HG03342 (cell line): ENCODE measurements at regions not wholly inside any gene's neighbourhood (a gene's known extent, or its start where the extent isn't known, plus 50 kb on each side); places are given as distances from the start of the nearest gene placed in this dataset.

Experiments used
- ATAC-seq: cut with Tn5 transposase; IDR thresholded peaks from one replicate; pipeline ENCODE4 v1.9.1; 2021; ENCODE audit warnings: mild to moderate bottlenecking, moderate library complexity; ENCODE audit not compliant: unreplicated experiment

DNA sequence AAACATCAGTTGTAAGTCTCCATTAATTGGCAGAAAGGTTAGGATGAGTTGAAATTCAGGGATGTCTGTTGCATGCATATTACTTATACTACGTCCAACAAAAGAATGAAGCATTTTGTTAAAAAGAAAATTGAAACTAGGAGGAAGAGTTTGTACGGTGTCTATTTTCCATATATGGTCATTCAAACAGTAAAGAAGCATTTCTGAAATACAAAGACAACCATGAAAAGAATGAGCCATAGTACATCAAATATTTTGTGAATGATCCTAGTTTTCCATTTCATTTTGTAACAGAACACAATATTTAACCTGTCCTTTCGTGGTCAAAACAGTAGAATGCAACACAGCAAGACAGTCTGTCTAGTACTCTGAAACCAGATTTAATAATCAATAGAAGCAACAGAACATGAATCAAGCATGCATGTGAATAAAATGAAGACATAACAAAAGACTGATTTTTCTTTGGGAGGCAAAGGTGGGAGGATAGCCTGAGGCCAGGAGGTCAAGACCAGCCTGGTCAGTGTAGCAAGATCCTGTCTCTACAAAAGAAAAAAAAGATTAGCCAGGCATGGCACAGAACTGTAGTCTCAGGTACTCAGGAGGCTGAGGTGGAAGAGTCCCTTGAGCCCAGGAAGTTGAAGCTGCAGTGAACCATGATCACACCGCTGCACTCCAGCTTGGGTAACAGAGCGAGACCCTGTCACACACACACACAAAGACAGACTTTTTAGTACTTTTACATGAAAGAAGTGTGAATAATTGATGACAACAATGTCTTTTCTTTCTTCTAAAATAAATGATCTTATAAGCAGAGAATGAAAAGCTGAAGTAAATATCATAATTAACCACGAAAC is 156.0 kb downstream of the LRIG3 start:
- ATAC-seq: no peak

DNA sequence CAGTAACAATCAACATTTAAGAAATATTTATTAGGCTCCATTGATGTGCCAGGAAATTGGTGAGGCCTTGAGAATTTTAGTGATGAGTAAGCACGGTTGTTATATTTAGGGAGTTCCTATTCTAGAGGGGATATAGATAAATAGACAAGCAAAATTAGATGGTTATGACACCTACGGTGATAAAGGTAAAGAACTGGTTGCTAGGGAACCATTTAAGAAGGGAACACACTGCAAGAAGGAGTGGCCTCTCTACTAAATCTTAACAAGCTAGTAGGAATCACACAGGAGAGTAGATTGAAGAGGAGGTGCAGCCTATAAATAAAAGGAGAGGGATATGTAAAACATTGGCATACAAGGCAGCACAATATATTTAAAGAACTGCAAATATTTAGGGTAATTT is 155.2 kb downstream of the LRIG3 start:
- no peak for ATAC-seq

DNA sequence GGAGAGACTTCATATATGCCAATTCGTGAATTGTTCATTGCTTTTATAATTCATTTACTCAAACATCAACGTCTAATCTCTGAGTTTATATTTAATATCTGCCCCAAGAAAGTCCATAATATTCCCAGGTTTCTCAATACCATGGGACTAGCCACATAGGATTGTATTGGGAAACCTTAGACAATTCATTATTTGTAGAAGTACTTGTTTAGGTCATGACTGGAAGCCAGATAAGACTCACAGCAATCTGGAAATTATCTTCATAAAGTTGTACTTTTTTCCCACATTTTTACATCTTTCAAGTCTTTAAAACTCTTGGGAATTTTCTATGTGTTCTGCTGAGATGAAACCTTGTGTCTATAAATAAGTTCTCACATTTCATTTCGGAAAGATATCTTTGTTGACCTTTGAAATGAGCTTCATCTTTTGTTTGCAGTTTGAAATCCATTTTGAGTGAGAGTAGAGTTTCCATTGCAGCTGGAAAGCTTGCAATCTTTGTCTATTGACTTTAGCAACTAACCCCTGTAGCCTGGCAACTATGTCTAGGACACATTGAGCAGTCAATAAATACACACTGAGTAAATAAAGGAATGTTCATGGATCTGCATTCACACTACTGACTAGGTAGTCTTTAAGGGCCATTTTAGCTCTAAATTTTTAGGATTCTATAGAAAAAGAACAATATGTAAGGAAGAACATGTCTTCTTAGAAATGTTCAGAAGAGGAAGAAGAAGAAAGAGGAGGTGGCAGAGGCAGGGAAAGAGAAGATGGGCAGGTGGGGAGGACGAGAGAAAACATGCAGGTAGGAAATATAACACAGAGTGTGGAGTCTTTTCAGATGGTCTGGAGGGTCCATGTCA is 154.4 kb downstream of the LRIG3 start:
- no peak for ATAC-seq

DNA sequence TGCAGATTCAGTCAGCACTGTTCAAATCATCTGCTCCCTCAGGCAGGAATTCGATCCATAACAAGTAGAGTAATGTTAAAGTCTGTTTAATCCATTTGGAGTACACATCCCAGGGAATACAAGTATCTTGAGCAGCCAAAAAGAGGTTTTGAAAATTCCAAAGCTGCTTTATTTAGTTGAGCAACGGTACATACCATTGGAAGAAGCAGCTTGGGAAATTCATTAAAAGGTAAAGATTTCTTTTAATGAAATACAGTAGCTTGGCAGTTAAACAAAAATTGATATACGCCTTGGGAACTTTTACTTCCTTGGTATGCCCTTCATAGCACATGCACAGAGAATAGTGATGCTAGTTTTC is 153.8 kb downstream of the LRIG3 start:
- no peak for ATAC-seq

DNA sequence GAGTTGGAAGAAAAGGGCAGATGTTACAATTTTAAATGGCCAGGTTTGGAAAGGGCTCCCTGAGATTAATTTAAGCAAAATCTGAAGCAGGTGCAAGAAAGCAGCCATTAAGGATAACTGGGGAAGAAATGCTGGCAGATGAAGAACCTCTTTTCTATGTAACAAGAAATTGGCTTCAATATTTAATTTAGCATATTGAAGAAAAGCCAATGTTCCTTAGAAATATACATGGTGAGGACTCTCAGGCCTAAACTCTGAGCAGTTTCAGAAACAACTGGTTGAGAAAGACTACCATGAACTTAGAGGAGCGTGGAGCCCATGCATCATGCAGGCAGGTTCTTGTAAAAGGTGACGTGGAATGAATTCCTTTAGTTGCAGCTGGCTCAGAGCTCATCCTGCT is 152.8 kb downstream of the LRIG3 start:
- ATAC-seq: no peak

DNA sequence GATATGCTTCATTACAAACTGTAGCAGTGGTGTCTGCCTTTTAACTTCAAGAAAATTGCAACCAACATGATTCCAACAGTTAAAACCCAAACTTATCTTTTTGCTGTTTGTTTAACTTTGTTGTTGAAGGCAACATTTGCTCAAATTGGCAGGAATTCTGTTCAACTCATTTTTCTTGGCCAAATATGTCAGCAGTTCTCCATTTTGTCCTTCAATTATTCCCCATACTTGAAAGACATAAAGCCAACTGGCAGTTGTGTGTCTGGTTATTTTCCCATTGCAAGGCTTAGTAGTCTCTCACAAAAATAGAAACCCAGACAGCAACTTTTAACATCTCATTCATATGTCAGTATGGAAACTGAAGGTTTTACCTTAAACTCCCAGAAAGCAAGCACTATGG is 146.3 kb downstream of the LRIG3 start:
- no peak for ATAC-seq

DNA sequence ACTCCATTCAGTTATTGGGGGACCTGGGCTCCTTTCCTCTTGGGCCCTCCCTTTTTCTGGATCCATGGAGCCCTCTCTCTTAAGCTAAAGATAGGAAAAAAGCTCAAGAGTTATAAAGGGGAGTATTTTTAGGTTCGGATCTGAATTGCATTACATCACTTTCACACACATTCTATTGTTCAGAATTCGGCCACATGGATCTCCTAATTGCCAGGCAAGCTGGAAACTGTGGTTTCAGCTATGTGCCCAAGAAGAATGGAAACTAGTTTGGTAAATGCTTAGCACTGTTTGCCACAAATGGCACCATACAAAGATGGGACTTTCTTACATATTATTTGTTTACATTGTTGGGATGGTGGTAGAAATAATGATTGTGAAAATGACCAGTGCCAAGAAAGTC is 145.6 kb downstream of the LRIG3 start:
- no peak for ATAC-seq

DNA sequence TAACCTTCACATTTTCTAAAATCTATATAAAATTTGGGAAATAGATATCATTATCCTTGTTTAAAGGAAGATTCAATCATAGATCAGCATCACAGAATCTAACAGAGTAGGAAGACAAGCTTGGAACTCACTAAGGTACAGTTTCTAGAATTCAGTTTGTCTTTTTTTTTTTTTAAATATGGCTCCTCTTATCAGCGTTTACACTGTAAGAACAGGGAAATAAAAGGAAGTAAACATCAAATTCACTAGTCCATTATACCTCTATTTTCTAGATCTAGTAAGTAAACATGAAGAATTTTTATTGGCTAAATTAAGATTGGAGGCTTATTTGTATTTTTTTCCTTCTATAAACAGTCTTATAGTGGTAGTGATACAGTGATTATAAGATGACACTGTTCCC is 144.9 kb downstream of the LRIG3 start:
- no peak for ATAC-seq

DNA sequence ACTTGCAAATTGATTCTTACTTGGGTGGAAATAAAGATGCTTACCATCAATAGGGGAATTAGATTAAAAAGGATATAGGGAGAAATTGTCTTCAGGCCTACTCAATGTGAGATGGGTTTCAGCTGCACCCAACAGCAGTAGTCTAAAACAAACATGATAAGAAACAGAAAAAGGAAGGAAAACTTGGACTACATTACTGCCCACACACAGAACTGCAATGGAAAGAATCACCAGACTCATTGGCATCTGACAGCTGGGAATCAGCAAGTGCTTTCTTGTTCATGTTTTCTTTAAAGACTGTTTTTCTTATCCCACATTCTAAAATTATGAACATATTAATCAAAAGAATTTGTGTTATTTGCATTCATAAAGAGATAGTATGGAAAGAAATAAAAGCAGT is 144.2 kb downstream of the LRIG3 start:
- ATAC-seq: no peak

DNA sequence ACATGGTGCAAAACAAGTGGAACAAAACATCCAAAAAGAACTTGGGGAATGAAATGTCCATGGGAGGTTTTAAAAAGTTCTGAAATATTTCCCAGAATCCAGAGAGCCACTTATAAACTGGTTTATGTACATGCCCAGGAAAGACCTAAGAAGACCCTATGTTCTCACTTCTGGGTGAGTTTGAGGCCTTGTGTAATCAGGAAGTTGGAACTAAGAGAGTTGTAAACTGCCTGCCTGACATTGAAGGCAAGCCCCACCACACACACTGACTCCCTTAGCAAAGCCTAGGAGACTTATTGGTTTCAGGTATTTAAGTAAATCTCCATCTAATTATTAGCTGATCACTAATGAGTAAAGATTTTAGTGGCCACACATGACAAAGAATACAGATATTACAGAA is 142.5 kb downstream of the LRIG3 start:
- ATAC-seq: no peak

DNA sequence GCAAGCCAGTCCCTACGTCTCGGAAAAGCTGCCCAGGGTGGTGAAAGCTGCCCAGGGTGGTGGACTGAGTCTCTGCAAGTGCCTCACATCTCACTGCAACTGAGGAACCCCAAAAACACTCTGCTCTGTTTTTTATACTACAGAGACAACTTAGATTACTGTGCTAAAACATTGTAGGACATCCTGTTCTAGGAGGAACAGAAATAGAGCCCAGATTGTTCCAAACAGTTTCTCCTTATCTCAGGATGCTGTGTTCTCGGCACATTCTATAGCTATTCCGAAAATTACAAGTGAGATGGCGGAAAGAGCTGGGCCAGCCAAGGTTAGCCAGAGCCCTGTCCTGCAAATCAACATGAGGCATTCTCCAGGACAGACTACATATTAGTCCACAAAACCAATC is 138.7 kb downstream of the LRIG3 start:
- no peak for ATAC-seq

DNA sequence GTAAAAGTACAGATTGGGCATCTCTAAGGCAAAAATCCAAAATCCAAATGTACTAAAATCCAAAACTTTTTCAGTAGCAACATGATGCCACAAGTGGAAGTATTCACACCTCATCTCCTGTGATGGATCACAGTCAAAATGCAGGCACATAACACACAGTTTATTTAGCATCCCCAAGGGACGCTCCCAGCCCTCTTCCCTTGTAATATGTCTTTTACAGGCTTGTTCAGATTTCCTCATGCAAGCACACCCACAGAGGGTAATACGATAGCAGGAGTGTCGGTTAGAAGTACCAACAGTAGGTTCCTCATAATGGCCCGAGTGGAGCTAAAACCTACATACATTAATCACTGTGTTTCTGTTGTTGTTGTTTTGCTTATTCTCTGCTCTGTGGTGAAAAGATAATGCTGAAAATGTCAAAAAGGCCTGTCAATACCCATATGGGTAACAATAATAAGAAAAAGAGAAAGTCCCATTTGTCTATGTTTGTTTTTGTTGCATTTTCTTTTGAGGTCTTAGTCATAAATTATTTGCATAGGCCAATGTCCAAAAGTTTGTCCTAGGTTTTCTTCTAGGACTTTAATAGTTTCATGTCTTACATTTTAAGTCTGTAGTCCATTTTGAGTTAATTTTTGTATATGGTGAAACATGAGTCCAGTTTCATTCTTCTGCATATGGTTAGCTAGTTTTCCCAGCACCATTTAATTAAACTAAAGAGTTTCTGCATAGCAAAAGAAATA is 133.1 kb downstream of the LRIG3 start:
- ATAC-seq: no peak

DNA sequence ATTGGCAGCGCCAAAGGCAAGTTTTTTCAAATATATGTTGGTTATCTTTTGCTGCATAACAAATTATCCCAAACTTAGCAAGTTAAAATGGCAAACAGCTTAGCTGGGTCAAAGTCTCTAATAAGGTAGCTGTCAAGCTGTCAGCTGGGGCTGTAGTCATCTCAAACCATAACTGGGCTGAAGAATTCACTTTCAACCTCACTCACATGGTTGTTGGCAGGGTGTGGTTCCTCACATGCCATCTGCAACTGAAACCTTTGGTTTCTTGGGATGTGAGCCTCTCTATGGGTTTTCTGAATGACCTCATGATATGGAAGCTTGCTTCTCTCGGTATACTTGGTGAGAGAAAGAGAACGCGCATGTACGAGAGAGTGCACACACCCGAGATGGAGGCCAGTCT is 125.4 kb downstream of the LRIG3 start:
- no peak for ATAC-seq

DNA sequence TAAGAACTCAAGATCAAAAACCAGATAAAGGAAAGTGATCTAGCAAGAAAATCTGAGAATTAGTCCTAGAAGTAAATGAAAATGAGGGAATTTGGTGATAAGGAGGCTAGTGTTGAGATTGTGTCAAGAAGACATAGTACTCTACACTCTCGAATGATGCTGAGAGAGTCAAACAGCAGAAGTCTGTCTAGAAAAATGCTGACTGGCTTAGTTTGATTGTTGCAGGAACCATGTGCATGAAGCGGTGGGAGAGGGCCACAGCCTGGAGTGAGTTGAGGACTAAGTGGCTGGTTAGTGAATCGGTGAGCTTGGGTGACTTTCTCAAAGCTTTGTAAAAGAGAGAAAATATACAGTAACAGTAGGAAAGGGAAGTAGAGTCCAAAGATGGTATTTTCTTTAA is 124.5 kb downstream of the LRIG3 start:
- no peak for ATAC-seq

DNA sequence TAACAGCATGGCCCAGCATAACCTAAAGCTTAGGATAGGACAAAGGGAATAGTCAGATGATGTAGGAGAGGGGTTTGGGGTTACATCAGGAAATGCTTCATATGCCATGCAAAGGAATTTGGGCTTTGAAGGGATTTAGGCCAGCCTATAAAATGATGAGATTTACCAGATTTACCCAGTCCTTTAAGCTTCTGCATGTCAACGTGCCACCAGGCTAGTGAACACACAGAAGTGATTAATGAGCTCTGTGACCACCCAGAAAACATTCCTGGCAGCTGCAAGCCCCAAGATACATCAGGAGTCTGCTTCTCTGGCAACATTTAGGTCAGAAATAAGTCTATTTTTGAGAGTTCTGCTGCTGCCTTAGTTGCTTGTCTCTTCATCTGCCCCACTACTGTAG is 118.3 kb downstream of the LRIG3 start:
- ATAC-seq: no peak

DNA sequence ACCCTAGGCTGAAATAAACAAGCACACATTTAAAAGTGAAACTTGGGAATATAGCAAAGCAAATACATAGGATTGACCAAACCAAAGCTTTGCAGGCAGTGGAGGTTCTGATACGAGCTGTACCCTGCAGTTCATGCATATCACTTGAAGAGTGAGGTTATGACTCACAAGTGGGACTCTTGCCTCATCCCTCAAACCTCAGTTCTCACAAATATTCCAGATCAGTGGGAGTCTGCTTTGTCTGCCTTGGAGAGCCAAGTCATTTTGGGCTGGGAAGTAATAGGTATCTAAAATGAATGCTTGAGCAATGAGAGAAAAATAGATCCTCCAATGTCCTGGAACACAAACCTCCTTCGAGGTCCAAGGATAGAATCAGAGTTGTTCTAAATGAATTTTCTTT is 116.4 kb downstream of the LRIG3 start:
- no peak for ATAC-seq

DNA sequence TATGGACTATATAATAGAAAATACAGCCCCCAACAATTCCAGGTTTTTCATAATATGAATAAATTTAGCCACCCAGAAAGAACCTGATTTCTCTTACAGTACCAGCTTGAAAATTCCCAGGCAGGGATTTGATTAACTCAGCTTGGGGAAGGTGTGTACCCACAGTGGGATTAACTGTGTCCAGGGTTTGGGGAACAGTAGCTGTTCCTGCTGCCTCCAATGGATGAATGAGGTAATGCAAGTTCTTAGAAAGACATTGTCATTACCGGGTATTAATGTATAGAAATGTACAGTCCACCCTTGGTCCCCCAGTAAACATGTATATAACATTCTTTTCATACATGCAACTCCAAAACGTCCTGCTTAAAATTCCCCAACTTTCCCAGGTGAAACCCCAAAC is 115.6 kb downstream of the LRIG3 start:
- peak; percentile 90 for ATAC-seq

DNA sequence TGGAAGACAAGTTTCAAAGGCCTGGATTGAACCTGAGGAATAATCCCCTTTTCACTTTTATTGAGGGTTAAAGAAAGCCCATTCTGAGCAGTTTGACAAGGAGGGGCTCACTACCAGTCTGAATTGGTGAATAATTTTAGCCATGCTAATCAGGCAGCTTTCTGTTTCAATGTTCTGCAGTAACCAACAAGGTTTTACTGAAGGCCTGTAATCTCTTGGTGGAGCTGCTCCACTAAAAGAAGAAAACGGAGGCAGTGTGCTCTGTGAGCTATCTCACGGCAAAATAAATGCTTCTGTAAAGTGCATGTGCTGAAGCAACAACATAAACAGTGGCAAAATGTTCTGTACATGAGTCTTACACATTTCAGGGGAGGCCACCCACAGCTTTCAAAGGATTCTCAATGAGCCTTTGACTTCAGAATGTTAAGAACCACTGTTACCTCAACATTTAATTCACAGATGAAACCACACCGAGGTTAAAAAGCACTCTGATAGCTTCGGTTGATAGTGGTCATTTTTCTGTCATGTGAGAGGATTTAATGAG is 111.2 kb downstream of the LRIG3 start:
- ATAC-seq: no peak

DNA sequence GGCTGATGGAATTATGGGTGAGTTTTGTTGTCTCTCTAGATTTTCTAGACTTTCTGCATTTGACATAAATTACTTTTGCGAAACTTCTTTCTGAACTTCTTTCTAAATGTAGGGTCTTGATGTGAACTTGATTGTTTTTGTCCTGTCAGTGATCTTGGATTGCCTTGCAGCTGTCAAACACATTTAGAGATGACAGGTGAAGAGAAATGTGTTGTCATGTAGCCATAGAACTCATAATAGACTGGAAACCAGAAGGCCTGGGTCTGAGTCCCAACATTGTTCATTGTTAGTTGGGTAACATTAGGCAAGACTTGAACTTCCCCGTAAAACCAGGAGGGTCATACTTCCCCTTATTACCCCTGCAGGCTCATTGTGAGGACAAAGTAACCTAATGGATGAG is 109.0 kb downstream of the LRIG3 start:
- ATAC-seq: no peak

DNA sequence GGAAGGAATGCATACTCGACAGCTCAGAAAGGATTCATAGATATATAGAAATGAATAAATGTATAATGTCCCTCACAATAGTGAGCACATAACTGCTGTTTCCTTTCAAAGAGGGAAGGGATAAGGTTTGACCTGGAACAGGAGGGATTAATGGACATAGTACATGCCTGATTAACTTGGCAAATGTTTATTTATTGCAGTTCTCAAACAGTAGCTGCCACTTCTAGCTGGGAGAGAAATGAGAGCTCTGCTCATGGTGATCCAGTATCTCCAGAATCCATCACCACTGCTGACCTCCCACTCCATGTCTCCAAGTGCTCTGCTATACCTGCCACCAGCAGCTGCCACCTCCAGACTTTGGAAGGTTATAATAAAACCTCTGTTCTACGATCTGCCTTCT is 108.1 kb downstream of the LRIG3 start:
- no peak for ATAC-seq

DNA sequence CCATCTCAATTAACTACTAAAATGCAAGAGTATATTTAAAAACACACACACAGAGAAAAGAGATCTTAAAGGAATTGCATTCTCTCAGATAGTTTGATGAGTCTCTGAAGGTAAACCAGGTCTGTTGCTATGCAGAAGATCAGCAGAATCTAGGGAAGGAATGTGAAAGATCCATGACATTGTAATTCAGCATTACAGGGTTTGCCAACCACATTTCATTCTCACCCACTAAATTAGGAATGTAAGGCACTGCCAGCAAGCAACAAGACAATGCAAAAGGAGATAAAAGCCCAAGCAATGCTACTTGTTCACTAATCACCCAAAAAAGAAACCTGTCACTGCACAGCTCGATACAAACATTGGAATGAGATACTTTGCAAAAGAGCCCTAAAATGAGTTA is 106.3 kb downstream of the LRIG3 start:
- ATAC-seq: no peak
